ENCODE measurements at regions not wholly inside any gene's neighbourhood (a gene's known extent, or its start where the extent isn't known, plus 50 kb on each side); places are given as distances from the start of the nearest gene placed in this dataset.

DNA sequence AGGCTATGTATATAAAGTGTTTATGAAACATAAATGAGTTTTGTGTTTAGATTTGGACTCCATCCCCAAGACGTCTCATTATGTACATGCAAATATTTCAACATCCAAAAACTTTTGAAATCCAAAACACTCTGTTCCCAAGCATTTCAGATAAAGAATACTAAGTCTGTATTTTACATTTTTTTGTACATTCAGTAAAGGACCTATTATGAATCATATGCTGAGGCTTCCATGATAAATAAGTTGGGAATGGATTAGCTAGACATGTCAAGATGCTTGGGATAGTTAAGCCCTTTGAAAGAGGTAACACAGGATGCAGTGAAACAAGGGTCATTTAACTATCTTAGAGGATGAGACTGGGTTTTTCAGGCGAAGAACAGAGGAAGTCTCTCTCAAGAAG lies 262.9 kb downstream of the SNX13 start:
- no peaks in the 10 kb centered on the region for H3K36me3 ChIP-seq (ENCODE audit: insufficient read depth, low read length)
- no peak for DNase-seq (ENCODE audit: low spot score)
- no peak overlapping the region for H3K27ac ChIP-seq (ENCODE audit: low read depth, low read length, poor library complexity, severe bottlenecking)
- intact Hi-C loops (cut with micrococcal nuclease; ENCODE audit: unreplicated experiment) = no loop called here
- BruUV-seq (replicated peaks) = no TSS peak
- ChIA-PET CTCF (ENCODE audit: unreplicated experiment) (no interaction called here), POLR2A (no interaction called here)
- H3K9me2 ChIP-seq (ENCODE audit: insufficient read depth, low read length) = no peaks in the 10 kb centered on the region
- H3K9me3 ChIP-seq (ENCODE audit: low read length) = no peaks in the 10 kb centered on the region
- H3K4me1 ChIP-seq (ENCODE audit: insufficient read depth, low read length, poor library complexity, severe bottlenecking) = no peaks in the 10 kb centered on the region
- TF ChIP-seq, protein P1, sequence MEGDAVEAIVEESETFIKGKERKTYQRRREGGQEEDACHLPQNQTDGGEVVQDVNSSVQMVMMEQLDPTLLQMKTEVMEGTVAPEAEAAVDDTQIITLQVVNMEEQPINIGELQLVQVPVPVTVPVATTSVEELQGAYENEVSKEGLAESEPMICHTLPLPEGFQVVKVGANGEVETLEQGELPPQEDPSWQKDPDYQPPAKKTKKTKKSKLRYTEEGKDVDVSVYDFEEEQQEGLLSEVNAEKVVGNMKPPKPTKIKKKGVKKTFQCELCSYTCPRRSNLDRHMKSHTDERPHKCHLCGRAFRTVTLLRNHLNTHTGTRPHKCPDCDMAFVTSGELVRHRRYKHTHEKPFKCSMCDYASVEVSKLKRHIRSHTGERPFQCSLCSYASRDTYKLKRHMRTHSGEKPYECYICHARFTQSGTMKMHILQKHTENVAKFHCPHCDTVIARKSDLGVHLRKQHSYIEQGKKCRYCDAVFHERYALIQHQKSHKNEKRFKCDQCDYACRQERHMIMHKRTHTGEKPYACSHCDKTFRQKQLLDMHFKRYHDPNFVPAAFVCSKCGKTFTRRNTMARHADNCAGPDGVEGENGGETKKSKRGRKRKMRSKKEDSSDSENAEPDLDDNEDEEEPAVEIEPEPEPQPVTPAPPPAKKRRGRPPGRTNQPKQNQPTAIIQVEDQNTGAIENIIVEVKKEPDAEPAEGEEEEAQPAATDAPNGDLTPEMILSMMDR (conservative IDR thresholded peaks at IDR 0.05; ENCODE audit: low read length) = no peak
- no peak for TF ChIP-seq EZH2phosphoT487 (IDR thresholded peaks at IDR 0.05; ENCODE audit: borderline replicate concordance, low read depth, low read length)
- H3K4me3 ChIP-seq (ENCODE audit: low read depth, low read length, poor library complexity, severe bottlenecking) = no peak overlapping the region
- no peaks in the 10 kb centered on the region for H3K79me2 ChIP-seq (ENCODE audit: insufficient read depth, low read depth, low read length)
- H2AFZ ChIP-seq (ENCODE audit: low read length) = no peak overlapping the region
- no peaks in the 10 kb centered on the region for H4K20me1 ChIP-seq (ENCODE audit: insufficient read depth, low read length)
- H3K4me2 ChIP-seq (ENCODE audit: low read length) = no peak overlapping the region

DNA sequence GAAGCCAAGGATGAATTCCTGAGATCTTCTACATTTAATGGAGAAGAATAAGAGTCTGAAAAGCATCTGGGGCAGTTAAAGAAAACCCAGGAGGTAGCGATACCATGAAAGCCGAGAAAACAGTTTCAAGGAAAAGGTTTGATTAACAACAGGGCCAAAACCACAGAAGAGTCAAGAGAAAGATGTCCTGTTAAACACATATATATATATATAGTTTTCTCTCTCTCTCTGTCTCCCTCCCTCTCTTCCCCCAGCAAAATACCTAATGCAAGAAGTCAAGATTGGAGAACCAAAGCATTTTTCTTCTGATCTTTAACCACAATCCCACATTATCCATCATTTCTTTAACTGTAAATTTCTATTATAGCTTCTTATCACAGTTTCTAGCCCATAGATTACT lies 261.4 kb downstream of the SNX13 start:
- no peak for DNase-seq (ENCODE audit: low spot score)
- Histone ChIP-seq H3K4me1 (ENCODE audit: insufficient read depth, low read length, poor library complexity, severe bottlenecking) (no peaks in the 10 kb centered on the region), H3K4me2 (ENCODE audit: low read length) (no peak overlapping the region), H3K27ac (ENCODE audit: low read depth, low read length, poor library complexity, severe bottlenecking) (no peak overlapping the region), H2AFZ (ENCODE audit: low read length) (no peak overlapping the region), H3K9me2 (ENCODE audit: insufficient read depth, low read length) (no peaks in the 10 kb centered on the region), H3K36me3 (ENCODE audit: insufficient read depth, low read length) (no peaks in the 10 kb centered on the region), H3K9me3 (ENCODE audit: low read length) (no peaks in the 10 kb centered on the region), H3K4me3 (ENCODE audit: low read depth, low read length, poor library complexity, severe bottlenecking) (no peak overlapping the region), H4K20me1 (ENCODE audit: insufficient read depth, low read length) (no peaks in the 10 kb centered on the region), H3K79me2 (ENCODE audit: insufficient read depth, low read depth, low read length) (no peaks in the 10 kb centered on the region)
- TF ChIP-seq, protein P1 (conservative IDR thresholded peaks at IDR 0.05; ENCODE audit: low read length) = no peak
- TF ChIP-seq EZH2phosphoT487 (IDR thresholded peaks at IDR 0.05; ENCODE audit: borderline replicate concordance, low read depth, low read length) = no peak
- ChIA-PET CTCF (ENCODE audit: unreplicated experiment) (no interaction called here), POLR2A (no interaction called here)
- BruUV-seq (replicated peaks) = no TSS peak
- intact Hi-C loops (cut with micrococcal nuclease; ENCODE audit: unreplicated experiment) = no loop called here

DNA sequence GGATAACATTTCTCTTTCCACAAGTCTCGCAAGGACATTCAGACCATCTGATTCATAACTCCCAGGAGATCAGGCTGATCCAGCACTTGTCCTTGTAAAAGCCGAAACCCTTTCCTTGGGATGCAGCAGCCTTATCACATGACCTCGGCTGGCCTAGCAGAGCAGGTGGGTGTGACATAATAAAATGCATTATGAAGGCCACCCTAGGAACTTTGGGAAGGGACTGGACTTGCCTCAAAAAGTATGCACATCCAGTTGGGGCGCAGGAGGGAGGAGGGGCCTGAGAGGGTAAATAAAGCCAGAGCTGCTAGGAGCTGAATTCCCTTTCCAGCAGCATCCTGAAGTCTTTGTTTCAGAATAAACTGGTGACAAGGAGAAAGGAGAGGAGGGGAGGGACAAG lies 260.8 kb downstream of the SNX13 start:
- no peak overlapping the region for H2AFZ ChIP-seq (ENCODE audit: low read length)
- no peaks in the 10 kb centered on the region for H3K9me2 ChIP-seq (ENCODE audit: insufficient read depth, low read length)
- no peaks in the 10 kb centered on the region for H3K9me3 ChIP-seq (ENCODE audit: low read length)
- no peaks in the 10 kb centered on the region for H3K79me2 ChIP-seq (ENCODE audit: insufficient read depth, low read depth, low read length)
- no peaks in the 10 kb centered on the region for H4K20me1 ChIP-seq (ENCODE audit: insufficient read depth, low read length)
- BruUV-seq (replicated peaks) = no TSS peak
- no peaks in the 10 kb centered on the region for H3K36me3 ChIP-seq (ENCODE audit: insufficient read depth, low read length)
- TF ChIP-seq EZH2phosphoT487 (IDR thresholded peaks at IDR 0.05; ENCODE audit: borderline replicate concordance, low read depth, low read length) = no peak
- TF ChIP-seq, protein P1 (conservative IDR thresholded peaks at IDR 0.05; ENCODE audit: low read length) = no peak
- intact Hi-C loops (cut with micrococcal nuclease; ENCODE audit: unreplicated experiment) = no loop called here
- no peak overlapping the region for H3K4me3 ChIP-seq (ENCODE audit: low read depth, low read length, poor library complexity, severe bottlenecking)
- DNase-seq (ENCODE audit: low spot score) = no peak
- H3K4me2 ChIP-seq (ENCODE audit: low read length) = no peak overlapping the region
- POLR2A ChIA-PET = no interaction called here
- no peaks in the 10 kb centered on the region for H3K4me1 ChIP-seq (ENCODE audit: insufficient read depth, low read length, poor library complexity, severe bottlenecking)
- CTCF ChIA-PET (ENCODE audit: unreplicated experiment) = interaction anchor here (0.6 kb wide), 1 partner anchor 444 kb away, joined by 4 read pairs; no protein-coding TSS in a partner anchor
- no peak overlapping the region for H3K27ac ChIP-seq (ENCODE audit: low read depth, low read length, poor library complexity, severe bottlenecking)

Measured in OCI-LY7 (cell line).